ENCODE measurements at regions not wholly inside any gene's neighbourhood (a gene's known extent, or its start where the extent isn't known, plus 50 kb on each side); places are given as distances from the start of the nearest gene placed in this dataset.

- no peak overlapping the region for H3K4me3 ChIP-seq (ENCODE audit: low read length in 2 of 2)
- no peaks in the 10 kb centered on the region for H3K27me3 ChIP-seq (ENCODE audit: control insufficient read depth in 2 of 2, insufficient read depth in 2 of 2, low read length in 2 of 2)
- no peak overlapping the region for H3K27ac ChIP-seq (ENCODE audit: low read depth in 2 of 2, low read length in 2 of 2)
Measured at GRCh38 chr11:57081356-57081755, 92.6 kb downstream of the OR5AK2 start.

GRCh38 chr11:57082125-57082524 lies 93.4 kb downstream of the OR5AK2 start:
- no peak overlapping the region for H3K4me3 ChIP-seq (ENCODE audit: low read length in 2 of 2)
- H3K27me3 ChIP-seq (ENCODE audit: control insufficient read depth in 2 of 2, insufficient read depth in 2 of 2, low read length in 2 of 2) = no peaks in the 10 kb centered on the region
- no peak overlapping the region for H3K9ac ChIP-seq (ENCODE audit: low read depth in 1 of 2, low read length in 2 of 2)
- H3K9me3 ChIP-seq (ENCODE audit: control insufficient read depth in 2 of 2, low read length in 2 of 2) = no peaks in the 10 kb centered on the region
- H3K36me3 ChIP-seq (ENCODE audit: control insufficient read depth in 2 of 2, insufficient read depth in 2 of 2, low read length in 2 of 2) = no peaks in the 10 kb centered on the region
- H3K4me1 ChIP-seq (ENCODE audit: control insufficient read depth in 2 of 2, insufficient read depth in 2 of 2, low read length in 2 of 2) = no peaks in the 10 kb centered on the region
- H3K27ac ChIP-seq (ENCODE audit: low read depth in 2 of 2, low read length in 2 of 2) = no peak overlapping the region

More at GRCh38 chr11:57081356-57081755, 92.6 kb downstream of the OR5AK2 start:
- Histone ChIP-seq H3K4me1 (ENCODE audit: control insufficient read depth in 2 of 2, insufficient read depth in 2 of 2, low read length in 2 of 2) (no peaks in the 10 kb centered on the region), H3K36me3 (ENCODE audit: control insufficient read depth in 2 of 2, insufficient read depth in 2 of 2, low read length in 2 of 2) (no peaks in the 10 kb centered on the region), H3K9me3 (ENCODE audit: control insufficient read depth in 2 of 2, low read length in 2 of 2) (no peaks in the 10 kb centered on the region), H3K9ac (ENCODE audit: low read depth in 1 of 2, low read length in 2 of 2) (no peak overlapping the region)

- no peaks in the 10 kb centered on the region for H3K4me1 ChIP-seq (ENCODE audit: control insufficient read depth in 2 of 2, insufficient read depth in 2 of 2, low read length in 2 of 2)
- H3K27ac ChIP-seq (ENCODE audit: low read depth in 2 of 2, low read length in 2 of 2) = no peak overlapping the region
- H3K4me3 ChIP-seq (ENCODE audit: low read length in 2 of 2) = no peak overlapping the region
- H3K36me3 ChIP-seq (ENCODE audit: control insufficient read depth in 2 of 2, insufficient read depth in 2 of 2, low read length in 2 of 2) = no peaks in the 10 kb centered on the region
- no peaks in the 10 kb centered on the region for H3K27me3 ChIP-seq (ENCODE audit: control insufficient read depth in 2 of 2, insufficient read depth in 2 of 2, low read length in 2 of 2)
- H3K9ac ChIP-seq (ENCODE audit: low read depth in 1 of 2, low read length in 2 of 2) = no peak overlapping the region
- no peaks in the 10 kb centered on the region for H3K9me3 ChIP-seq (ENCODE audit: control insufficient read depth in 2 of 2, low read length in 2 of 2)
Measured at GRCh38 chr11:57083641-57084385, 95.1 kb downstream of the OR5AK2 start.

- no peaks in the 10 kb centered on the region for H3K27me3 ChIP-seq (ENCODE audit: control insufficient read depth in 2 of 2, insufficient read depth in 2 of 2, low read length in 2 of 2)
Measured at GRCh38 chr11:57085611-57086010, 96.1 kb upstream of the LRRC55 start.

GRCh38 chr11:57087991-57088390 lies 93.8 kb upstream of the LRRC55 start:
- Histone ChIP-seq H3K27ac (ENCODE audit: low read depth in 2 of 2, low read length in 2 of 2) (no peak overlapping the region), H3K9me3 (ENCODE audit: control insufficient read depth in 2 of 2, low read length in 2 of 2) (no peaks in the 10 kb centered on the region), H3K4me3 (ENCODE audit: low read length in 2 of 2) (no peak overlapping the region), H3K9ac (ENCODE audit: low read depth in 1 of 2, low read length in 2 of 2) (no peak overlapping the region), H3K36me3 (ENCODE audit: control insufficient read depth in 2 of 2, insufficient read depth in 2 of 2, low read length in 2 of 2) (no peaks in the 10 kb centered on the region), H3K27me3 (ENCODE audit: control insufficient read depth in 2 of 2, insufficient read depth in 2 of 2, low read length in 2 of 2) (no peaks in the 10 kb centered on the region), H3K4me1 (ENCODE audit: control insufficient read depth in 2 of 2, insufficient read depth in 2 of 2, low read length in 2 of 2) (no peaks in the 10 kb centered on the region)

More at GRCh38 chr11:57085611-57086010, 96.1 kb upstream of the LRRC55 start:
- Histone ChIP-seq H3K4me1 (ENCODE audit: control insufficient read depth in 2 of 2, insufficient read depth in 2 of 2, low read length in 2 of 2) (no peaks in the 10 kb centered on the region), H3K36me3 (ENCODE audit: control insufficient read depth in 2 of 2, insufficient read depth in 2 of 2, low read length in 2 of 2) (no peaks in the 10 kb centered on the region), H3K4me3 (ENCODE audit: low read length in 2 of 2) (no peak overlapping the region), H3K9me3 (ENCODE audit: control insufficient read depth in 2 of 2, low read length in 2 of 2) (no peaks in the 10 kb centered on the region), H3K27ac (ENCODE audit: low read depth in 2 of 2, low read length in 2 of 2) (no peak overlapping the region), H3K9ac (ENCODE audit: low read depth in 1 of 2, low read length in 2 of 2) (no peak overlapping the region)

GRCh38 chr11:57092028-57092698 lies 89.6 kb upstream of the LRRC55 start:
- Histone ChIP-seq H3K9ac (ENCODE audit: low read depth in 1 of 2, low read length in 2 of 2) (no peak overlapping the region), H3K27ac (ENCODE audit: low read depth in 2 of 2, low read length in 2 of 2) (no peak overlapping the region), H3K36me3 (ENCODE audit: control insufficient read depth in 2 of 2, insufficient read depth in 2 of 2, low read length in 2 of 2) (no peaks in the 10 kb centered on the region), H3K9me3 (ENCODE audit: control insufficient read depth in 2 of 2, low read length in 2 of 2) (no peaks in the 10 kb centered on the region), H3K27me3 (ENCODE audit: control insufficient read depth in 2 of 2, insufficient read depth in 2 of 2, low read length in 2 of 2) (no peaks in the 10 kb centered on the region), H3K4me3 (ENCODE audit: low read length in 2 of 2) (no peak overlapping the region), H3K4me1 (ENCODE audit: control insufficient read depth in 2 of 2, insufficient read depth in 2 of 2, low read length in 2 of 2) (no peaks in the 10 kb centered on the region)

GRCh38 chr11:57094181-57094935 lies 87.4 kb upstream of the LRRC55 start:
- Histone ChIP-seq H3K27ac (ENCODE audit: low read depth in 2 of 2, low read length in 2 of 2) (no peak overlapping the region), H3K4me3 (ENCODE audit: low read length in 2 of 2) (no peak overlapping the region), H3K9me3 (ENCODE audit: control insufficient read depth in 2 of 2, low read length in 2 of 2) (no peaks in the 10 kb centered on the region), H3K36me3 (ENCODE audit: control insufficient read depth in 2 of 2, insufficient read depth in 2 of 2, low read length in 2 of 2) (no peaks in the 10 kb centered on the region), H3K4me1 (ENCODE audit: control insufficient read depth in 2 of 2, insufficient read depth in 2 of 2, low read length in 2 of 2) (no peaks in the 10 kb centered on the region), H3K27me3 (ENCODE audit: control insufficient read depth in 2 of 2, insufficient read depth in 2 of 2, low read length in 2 of 2) (no peaks in the 10 kb centered on the region), H3K9ac (ENCODE audit: low read depth in 1 of 2, low read length in 2 of 2) (no peak overlapping the region)

- no peak overlapping the region for H3K9ac ChIP-seq (ENCODE audit: low read depth in 1 of 2, low read length in 2 of 2)
- H3K36me3 ChIP-seq (ENCODE audit: control insufficient read depth in 2 of 2, insufficient read depth in 2 of 2, low read length in 2 of 2) = no peaks in the 10 kb centered on the region
- H3K27me3 ChIP-seq (ENCODE audit: control insufficient read depth in 2 of 2, insufficient read depth in 2 of 2, low read length in 2 of 2) = no peaks in the 10 kb centered on the region
- H3K4me1 ChIP-seq (ENCODE audit: control insufficient read depth in 2 of 2, insufficient read depth in 2 of 2, low read length in 2 of 2) = no peaks in the 10 kb centered on the region
- H3K9me3 ChIP-seq (ENCODE audit: control insufficient read depth in 2 of 2, low read length in 2 of 2) = no peaks in the 10 kb centered on the region
- no peak overlapping the region for H3K27ac ChIP-seq (ENCODE audit: low read depth in 2 of 2, low read length in 2 of 2)
- no peak overlapping the region for H3K4me3 ChIP-seq (ENCODE audit: low read length in 2 of 2)
Measured at GRCh38 chr11:57095417-57095816, 86.3 kb upstream of the LRRC55 start.

GRCh38 chr11:57095896-57096295 lies 85.9 kb upstream of the LRRC55 start:
- Histone ChIP-seq H3K27me3 (ENCODE audit: control insufficient read depth in 2 of 2, insufficient read depth in 2 of 2, low read length in 2 of 2) (no peaks in the 10 kb centered on the region), H3K9ac (ENCODE audit: low read depth in 1 of 2, low read length in 2 of 2) (no peak overlapping the region), H3K27ac (ENCODE audit: low read depth in 2 of 2, low read length in 2 of 2) (no peak overlapping the region), H3K4me1 (ENCODE audit: control insufficient read depth in 2 of 2, insufficient read depth in 2 of 2, low read length in 2 of 2) (no peaks in the 10 kb centered on the region), H3K4me3 (ENCODE audit: low read length in 2 of 2) (no peak overlapping the region), H3K9me3 (ENCODE audit: control insufficient read depth in 2 of 2, low read length in 2 of 2) (no peaks in the 10 kb centered on the region), H3K36me3 (ENCODE audit: control insufficient read depth in 2 of 2, insufficient read depth in 2 of 2, low read length in 2 of 2) (no peaks in the 10 kb centered on the region)

GRCh38 chr11:57097149-57097548 lies 84.6 kb upstream of the LRRC55 start:
- Histone ChIP-seq H3K9me3 (ENCODE audit: control insufficient read depth in 2 of 2, low read length in 2 of 2) (no peaks in the 10 kb centered on the region), H3K27me3 (ENCODE audit: control insufficient read depth in 2 of 2, insufficient read depth in 2 of 2, low read length in 2 of 2) (no peaks in the 10 kb centered on the region), H3K4me3 (ENCODE audit: low read length in 2 of 2) (no peak overlapping the region), H3K9ac (ENCODE audit: low read depth in 1 of 2, low read length in 2 of 2) (no peak overlapping the region), H3K4me1 (ENCODE audit: control insufficient read depth in 2 of 2, insufficient read depth in 2 of 2, low read length in 2 of 2) (no peaks in the 10 kb centered on the region), H3K27ac (ENCODE audit: low read depth in 2 of 2, low read length in 2 of 2) (no peak overlapping the region), H3K36me3 (ENCODE audit: control insufficient read depth in 2 of 2, insufficient read depth in 2 of 2, low read length in 2 of 2) (no peaks in the 10 kb centered on the region)
